HG02763 (cell line): ENCODE measurements at regions not wholly inside any gene's neighbourhood (a gene's known extent, or its start where the extent isn't known, plus 50 kb on each side); places are given as distances from the start of the nearest gene placed in this dataset.

Experiments
- ATAC-seq: cut with Tn5 transposase; IDR thresholded peaks from one replicate; pipeline ENCODE4 v1.9.1; 2021; ENCODE audit warnings: mild to moderate bottlenecking, moderate library complexity; ENCODE audit not compliant: unreplicated experiment

DNA sequence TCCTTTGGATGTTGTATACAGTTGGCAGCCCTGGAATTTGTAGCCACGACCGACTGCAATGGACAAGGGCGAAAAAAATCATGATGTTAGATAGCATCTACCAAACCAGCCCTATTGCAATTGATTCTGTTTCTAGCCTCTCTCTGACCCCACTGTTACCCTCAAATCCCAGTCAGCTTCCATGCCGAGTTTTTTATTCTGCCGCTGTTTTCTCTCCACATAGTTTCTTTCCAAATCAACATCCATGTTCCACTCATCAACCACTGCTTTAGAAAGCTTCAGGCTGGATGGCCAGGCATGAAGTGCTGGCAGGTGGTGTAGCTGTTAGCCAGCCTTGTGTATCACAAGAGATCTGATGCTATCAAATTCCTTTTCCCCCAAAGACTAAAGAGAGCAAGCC lies 272.8 kb downstream of the FIGN start:
- ATAC-seq, result no peak

DNA sequence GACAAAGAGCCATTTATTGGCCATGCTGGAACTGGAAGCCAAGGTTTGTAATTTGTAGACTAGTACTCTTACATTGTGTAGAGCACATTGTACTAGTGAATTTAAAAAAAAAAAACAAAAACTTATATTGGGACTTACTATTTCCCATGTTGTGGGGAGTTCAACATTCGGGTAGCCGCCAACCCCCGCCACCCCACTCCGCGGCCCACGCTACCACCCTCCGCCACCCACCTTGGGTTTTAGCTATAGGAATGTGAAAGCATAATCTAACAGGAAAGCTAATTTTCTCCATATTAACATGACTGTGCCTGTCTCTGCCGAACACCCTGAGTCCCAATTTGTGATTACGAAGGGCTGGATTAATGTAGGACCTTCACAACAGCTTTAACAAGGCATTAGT lies 275.8 kb downstream of the FIGN start:
- ATAC-seq, result no peak

GRCh38 chr2:163456953-163457743 lies 278.7 kb downstream of the FIGN start:
- no peak for ATAC-seq

- peak; percentile 96 for ATAC-seq
These were observed 280.0 kb downstream of the FIGN start for GRCh38 chr2:163455815-163456214.

DNA sequence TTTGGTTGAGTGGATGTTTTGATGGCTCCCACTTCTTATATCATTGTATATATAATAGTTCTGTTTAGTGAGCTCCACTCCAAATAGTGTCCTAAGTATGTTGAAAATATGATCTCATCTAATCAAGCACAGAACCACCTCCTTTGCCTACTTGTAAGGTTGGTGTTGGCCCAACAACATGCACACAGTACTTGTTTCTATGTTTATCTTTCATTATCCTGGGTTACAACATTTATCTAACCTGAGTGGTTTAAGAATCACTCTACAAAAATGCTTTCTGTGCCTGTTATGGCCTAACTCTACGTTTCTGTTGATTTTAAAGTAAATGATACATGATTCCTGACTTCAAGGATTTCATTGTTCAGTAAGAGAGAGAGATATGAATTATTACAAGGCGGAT lies 281.9 kb downstream of the FIGN start:
- no peak for ATAC-seq

DNA sequence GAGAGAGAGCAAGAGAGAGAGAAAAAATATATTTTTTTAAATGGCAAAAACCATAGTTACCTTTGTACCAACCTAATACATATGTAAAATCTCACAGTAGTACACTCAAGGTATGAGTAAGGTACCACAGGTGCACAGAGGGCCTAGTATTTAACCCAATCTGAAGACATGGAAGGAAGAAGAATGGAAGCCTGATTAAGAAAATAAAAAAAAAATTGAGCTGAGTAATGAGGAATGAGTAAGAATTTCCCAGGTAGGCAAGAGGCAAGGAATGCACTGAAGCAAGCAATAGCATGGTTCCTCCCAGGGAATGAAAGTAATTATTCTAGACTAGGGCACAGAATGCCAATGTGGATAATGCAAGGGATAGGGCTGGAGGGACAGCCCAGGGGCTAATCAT lies 294.2 kb downstream of the FIGN start:
- ATAC-seq, result no peak

GRCh38 chr2:163436963-163437362 lies 298.8 kb downstream of the FIGN start:
- ATAC-seq, result no peak

DNA sequence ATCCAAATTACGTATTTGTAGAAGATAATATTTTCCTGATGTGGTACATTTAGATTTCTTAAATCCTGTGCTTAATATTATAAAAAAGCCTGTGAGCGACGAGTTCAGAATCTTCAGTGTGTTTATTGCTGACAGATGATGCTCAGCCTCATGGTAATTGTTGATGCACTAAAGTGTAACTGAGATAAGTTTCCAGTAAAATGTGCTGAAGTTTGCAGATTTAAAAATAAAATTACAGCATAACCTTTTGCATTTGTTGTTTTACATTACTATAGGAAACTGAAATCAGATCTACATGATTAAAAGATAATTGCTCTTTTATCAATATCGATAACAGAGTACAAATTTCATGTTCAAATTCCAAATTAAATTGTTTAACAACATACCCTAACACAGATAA lies 307.6 kb downstream of the FIGN start:
- no peak for ATAC-seq

DNA sequence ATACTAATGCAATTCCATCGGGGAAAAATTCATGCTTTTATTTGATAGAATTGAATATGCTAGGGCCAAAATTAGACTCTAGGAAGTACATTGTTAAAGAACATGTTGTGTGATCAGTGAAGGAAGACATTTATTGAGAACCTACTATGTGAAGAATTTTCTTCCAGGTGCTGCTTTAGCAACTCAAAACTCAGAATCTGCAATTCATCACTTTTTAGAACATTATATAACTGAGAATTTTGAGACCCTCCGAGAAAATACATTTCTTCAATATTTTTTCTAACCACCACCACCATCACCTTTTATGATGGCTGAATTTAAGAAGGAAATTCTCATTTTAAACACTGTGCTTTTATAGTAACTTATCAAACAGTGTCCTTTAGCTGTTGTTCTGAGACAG lies 315.2 kb downstream of the FIGN start:
- no peak for ATAC-seq

GRCh38 chr2:163419000-163419830 lies 316.6 kb downstream of the FIGN start:
- no peak for ATAC-seq

DNA sequence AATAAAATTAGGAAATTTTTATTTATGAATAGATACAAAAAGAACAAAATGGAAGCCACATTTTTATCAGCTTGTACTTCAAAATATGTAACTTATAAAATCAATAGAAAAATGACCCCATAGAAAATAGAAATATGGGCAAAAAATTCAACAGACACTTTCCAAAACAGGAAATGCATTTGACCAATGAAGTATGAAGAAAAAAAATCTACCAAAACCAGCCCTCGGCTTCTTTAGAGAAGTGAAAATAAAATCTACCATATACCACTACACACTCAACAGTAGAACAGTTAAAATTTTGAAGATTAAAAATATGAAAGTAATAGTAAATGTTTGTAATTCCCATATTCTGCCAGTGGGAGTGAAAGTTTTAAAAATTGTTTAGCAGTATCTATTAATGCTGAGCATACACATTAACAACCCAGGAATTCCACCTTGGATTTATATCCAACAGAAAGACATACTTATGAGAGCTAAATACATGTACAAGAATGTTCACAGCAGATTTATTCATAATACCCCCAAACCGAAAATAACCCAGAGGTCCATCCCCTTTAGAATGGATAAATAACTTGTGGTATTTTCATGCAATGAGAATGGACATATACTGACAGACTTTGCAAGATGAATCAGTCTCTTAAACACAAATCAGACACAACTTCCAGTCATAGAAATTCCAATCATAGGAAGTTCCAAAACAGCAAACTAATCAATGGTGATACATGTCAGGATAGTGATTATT lies 318.0 kb downstream of the FIGN start:
- peak; percentile 95 for ATAC-seq

DNA sequence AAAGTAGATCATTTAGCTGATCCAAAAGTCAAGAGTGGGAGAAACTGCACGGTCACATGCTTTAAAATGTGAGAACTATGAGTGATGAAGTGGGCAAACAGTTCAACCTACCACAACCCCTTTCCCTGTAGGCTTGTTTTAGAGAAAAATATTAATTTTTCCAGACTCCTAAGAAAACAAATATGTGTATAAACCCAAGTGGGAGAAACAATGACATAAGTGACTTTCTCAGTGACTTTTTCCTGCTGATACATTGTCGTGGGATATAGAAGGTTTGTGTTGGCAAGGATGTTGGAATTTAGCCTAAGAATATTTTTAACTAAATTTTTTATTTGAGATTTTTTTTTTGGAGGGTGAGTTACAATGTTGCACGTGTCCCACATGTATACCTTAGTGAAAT lies 321.7 kb downstream of the FIGN start:
- no peak for ATAC-seq

DNA sequence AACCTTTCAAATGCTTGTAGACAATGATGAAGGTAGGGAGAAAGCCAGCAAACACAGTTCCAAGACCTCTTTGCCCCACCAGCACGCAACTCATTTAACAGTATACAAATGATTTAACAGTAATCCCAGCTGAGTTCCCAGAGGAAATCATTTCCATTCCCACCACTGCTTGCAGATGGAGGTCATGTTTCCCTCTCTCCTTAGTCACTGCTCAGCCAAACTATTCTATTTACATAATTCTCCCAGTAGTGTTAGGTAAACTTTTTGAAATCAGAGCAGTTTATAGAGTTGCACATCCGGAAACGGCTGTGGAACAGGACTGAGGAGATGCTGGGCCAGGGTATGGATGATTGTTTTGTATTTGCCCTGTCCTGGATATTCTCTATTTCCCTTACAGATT lies 328.5 kb downstream of the FIGN start:
- no peak for ATAC-seq

GRCh38 chr2:163405298-163405697 lies 330.5 kb downstream of the FIGN start:
- ATAC-seq, result no peak

GRCh38 chr2:163401481-163401880 lies 334.3 kb downstream of the FIGN start:
- ATAC-seq, result no peak

DNA sequence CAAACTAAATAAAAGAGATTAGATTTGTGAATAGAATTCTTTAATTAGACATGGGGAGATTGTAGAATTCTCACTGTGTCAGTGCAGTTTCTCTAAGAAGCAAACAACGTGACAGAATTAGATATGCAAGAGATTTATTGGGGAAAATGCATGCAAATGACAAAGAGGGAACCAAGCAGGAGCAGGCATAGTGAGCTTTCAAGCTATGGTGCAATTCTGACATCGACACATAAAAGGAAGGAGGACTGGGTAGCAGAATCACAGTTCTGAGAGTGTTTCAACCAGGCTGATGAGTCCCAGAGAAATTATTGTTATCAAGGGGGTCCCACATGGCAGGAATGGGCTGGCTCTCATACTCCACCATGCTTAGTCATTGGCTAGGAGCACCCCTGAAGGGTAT lies 338.4 kb downstream of the FIGN start:
- no peak for ATAC-seq

- no peak for ATAC-seq
These were observed 340.2 kb downstream of the FIGN start for GRCh38 chr2:163395602-163396001.

DNA sequence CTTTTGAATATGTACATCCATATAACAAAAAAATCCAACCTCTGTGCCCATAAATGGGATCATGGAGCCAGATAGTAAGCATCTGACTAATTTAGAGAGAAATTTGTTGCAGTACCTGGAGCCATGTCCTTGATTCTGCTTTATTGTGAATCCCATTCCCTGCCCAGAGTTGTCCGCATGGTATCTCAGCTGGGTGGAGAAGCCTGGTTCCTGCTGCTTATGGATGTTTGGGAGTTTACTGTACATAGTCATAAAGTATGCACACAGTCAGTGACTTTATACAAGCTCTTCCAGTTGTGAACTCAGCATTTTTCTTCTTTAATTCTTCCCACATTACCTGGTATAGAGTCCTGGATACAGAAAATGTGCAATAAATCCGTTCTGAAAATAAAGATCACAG lies 346.0 kb downstream of the FIGN start:
- ATAC-seq, result no peak

- ATAC-seq, result no peak
These were observed 360.3 kb downstream of the FIGN start for GRCh38 chr2:163375472-163375871.

DNA sequence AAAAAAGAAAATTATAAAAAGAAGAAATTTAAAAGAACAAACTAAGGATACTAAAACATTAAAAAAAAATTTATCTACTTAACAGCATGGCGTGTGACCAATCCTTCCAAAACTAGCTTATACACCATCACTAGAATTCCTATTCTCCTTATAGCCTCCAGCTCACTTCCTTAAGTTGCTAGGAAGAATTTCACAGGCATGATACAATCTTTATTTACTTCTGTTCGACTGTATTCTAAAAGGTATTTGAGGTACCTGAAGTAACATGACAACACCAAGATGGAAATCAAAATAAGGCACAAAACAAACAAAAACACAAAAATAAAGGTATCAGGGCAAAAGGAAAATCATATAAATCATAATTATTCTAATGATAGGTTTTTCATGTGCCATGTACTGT lies 360.7 kb downstream of the FIGN start:
- no peak for ATAC-seq

DNA sequence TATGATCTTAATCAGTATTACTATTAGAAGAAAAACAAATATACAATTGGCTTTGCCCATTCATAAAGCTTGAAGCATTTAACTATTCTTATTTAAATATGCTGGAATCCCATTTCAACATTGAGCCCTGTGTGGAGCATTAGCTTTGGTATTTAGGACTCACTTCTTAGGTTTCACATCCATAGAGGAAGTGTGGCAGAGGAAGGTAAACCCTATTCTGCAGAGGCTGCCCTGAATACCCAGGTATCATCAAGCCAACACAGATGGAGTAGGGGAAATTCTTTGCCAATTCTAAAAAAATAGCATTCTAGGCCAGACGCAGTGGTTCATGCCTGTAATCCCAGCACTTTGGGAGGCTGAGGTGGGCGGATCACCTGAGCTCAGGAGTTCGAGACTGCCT lies 361.5 kb downstream of the FIGN start:
- no peak for ATAC-seq

- ATAC-seq, result no peak
These were observed 362.3 kb downstream of the FIGN start for GRCh38 chr2:163373496-163373895.
